LoVo (cell line): ENCODE measurements at regions not wholly inside any gene's neighbourhood (a gene's known extent, or its start where the extent isn't known, plus 50 kb on each side); places are given as distances from the start of the nearest gene placed in this dataset.

Experiments used
- DNase-seq: peaks from one replicate; pipeline ENCODE4 v3.0.0-alpha.2; 2016; ENCODE audit warnings: low spot score

DNA sequence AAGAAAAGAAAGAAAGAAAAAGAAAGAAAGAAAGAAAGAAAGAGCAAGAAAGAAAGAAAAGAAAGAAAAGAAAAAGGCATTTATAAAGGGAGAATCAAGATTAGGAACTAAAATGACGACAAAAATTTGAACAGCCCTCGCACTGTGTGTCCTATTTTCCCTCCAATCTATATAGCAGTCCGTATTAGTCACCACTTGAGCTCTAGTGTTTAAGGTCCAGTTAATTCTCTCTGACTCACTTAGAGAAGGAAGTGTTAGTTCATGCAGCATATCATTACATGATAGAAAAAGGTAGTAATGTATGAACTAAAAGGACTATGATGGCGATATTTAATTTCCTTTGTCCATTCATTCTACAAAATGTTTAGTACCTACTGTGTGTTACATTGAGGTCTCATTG is 122.7 kb downstream of the CBLL2 start:
- DNase-seq = no peak

DNA sequence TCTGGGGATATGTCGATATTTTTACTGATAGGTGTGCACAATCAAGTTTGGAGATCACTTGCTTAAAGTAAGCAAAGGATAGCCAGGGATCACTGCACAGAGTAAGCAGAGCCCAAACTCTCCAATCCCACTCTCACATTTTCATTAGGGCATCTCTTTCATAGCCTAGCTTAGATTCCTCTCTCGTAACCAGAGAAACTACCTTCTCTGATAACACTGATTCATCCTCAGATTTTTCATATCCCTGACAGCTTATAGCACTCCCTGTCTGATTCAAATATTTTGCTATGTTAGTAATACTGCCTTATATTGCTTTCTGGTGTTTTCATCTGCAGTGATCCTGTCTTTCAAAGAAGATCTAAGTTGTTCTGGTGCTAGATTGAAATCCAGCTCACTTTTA is 123.7 kb downstream of the CBLL2 start:
- DNase-seq = no peak

DNA sequence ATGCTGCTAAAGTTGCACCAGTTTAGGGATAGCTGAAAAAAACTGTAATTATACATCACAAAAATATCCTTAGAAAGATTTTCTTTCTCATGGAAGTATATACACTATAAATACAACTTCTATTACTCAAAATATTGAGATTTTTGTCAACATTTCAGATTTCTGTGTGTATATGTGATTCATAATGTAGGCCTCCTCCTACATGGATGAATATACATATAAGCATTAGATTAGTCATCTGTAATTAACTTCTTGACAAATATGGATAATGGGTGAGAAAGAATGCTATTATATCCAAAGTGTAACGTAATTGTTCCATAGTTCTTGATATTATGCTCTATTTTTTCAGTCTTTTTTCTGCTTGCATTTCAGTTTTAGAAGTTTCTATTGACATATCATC is 124.9 kb downstream of the CBLL2 start:
- DNase-seq = no peak

DNA sequence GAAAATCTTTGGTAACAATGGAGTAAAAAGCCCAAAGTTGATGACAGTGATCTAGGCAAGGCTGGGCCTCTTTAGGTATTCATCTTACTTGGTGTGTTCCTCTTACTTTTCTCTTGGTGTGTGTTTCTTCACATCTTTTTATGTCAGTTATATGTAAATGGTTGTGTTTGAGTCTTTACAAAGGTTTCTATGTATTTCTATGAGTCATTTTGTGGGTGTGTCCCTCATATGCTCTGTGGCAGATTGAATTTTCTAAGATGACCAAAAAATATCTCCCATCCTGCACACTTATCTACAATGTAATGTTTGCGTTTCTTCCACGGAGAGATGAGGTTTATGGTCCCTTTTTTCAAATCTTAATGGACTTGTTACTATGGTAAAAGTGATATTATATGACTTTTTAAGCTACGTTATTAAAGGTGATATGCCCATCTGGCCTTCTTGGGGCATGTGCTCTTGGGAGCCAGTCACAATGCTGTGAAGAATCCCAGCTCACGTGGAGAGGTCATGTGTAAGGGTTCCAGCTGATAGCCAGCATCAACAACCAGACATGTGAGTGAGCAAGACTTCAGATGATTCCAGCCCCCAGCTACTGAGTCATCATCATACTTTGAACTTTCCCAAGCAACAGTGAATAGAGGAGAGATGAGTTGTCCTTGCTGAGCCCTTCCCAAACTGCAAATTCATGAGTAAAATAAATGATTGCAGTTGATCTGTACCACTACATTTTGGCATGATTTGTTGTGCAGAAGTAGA is 126.9 kb downstream of the CBLL2 start:
- no peak for DNase-seq

DNA sequence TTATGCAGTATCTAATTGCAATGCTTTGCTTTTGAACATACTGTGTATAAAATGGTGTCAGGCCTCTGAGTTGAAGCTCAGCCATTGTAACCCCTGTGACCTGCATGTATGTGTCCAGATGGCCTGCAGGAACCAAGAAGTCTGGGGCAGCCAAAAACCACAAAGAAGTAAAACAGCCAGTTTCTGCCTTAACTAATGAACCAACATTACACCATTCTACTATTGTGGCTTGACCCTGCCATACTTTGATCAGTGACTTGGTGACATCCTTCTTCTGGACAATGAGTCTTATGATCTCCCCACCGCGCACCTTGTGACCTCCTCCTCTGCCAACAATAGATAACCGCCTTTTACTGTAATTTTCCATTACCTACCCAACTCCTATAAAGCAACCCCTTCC is 131.6 kb downstream of the CBLL2 start:
- no peak for DNase-seq

DNA sequence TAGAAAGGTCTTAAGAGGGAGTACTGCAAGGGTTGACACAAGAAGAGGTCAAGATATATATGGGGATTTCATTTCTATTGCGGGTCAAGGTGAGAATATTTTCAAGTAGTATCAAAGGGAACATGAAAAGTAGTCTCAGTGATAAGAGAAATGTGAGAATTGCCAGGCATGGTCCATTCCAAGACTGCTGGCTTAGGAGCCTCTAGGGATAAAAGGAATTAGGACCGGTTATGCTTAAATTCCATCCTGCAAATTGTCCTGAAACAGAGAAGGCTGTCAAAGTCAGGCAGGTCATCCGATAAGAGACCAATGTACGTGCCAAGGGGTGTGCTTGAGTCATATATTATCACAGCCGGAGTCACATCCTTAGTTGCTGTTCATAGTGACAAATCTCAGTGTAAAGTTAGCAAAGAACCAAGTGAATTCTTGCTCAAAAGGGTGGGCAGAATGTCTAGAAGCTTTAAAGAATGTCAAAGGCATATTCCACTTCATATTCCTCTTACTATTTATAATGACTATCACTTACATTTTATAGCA is 133.6 kb downstream of the CBLL2 start:
- DNase-seq = no peak

DNA sequence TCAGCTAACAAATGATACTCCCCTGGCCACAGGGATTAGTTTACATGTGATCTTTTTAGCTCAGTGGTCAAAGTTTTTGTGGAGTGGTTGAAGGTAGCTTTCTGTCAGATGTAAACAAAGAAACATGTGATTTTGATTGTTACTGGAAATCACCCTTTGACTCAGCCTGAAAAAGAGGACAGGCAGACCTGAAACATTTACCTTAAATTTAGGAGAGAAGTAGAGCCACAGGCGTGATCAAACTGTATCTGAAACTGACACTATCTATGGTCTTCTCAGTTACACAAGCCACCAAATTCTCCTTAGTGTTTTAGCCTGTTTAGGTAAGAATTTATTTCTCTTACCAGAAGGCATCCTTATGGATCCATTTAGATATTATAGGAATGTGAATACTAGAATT is 136.7 kb downstream of the CBLL2 start:
- DNase-seq = no peak

DNA sequence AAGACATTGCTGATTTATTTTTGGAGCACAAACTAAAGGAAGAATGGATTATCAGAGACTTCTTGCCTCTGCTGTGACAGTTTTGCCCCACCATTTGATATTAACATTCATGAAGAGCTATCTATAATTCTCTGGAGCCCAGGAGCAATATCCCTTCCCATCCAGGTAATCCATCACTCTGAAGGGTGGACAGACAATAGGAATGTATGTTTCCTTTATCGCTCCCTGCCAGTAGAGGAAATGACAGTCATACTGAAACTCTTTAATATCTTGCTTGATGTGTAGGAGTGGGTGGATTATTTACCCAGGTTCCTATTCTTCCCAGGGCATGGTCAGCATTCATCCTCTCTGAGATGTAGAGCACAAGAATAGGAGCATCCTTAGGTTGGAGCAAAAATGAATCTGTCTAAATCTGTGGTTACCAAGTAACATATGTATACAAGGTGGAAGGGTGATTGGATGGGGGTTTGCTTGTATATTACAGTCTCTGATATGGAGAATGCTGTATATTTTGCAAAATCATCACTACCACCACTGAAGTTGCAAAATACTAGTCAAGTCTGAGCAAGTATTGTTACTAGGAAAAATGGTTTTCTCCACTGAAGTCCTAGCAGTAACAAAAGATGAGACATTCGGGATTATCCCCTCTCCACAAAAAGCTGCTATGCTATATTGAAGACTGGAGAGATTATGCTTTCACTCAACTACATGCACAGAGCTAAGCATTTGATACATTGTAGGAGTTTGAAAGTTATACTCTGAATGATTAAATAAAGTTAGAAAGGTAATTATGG is 151.6 kb downstream of the CBLL2 start:
- DNase-seq = no peak

DNA sequence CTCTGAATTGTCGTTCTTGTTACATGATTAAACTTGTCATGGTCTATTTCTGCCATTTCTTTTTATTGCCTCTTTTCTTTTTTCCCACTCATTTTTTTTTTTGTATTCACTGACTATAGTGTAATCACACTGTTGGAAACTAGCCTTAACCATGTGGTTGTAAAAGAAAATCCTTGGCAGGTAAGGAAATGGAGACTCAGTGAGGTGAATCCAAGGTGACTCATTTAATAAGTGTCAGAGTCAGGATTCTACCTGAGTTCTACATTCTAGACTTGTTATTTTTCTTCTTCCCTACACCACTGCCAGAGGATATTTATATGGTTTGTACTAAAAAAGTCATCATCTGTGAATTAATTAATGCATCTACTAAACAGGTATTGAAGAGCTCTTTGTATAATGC is 152.2 kb downstream of the CBLL2 start:
- DNase-seq = no peak

DNA sequence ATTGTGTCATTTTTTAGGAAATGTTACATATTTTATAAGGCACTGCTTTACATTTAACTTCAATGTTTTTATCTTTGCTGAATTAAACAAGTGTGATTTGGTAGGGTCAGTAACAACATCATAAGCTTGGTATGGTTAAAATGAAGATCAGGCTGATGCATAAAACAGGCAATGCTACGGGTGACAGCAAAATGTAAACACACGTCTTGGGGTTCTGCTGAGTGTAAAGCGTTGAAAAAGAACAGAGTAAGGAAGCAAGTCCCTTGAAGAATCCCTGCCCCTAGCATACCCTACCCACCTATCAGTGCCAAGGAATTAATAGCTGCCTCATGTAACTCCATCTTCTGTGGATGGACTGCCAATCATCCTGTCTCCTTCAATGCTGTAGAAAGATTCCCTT is 157.0 kb downstream of the CBLL2 start:
- DNase-seq = no peak

DNA sequence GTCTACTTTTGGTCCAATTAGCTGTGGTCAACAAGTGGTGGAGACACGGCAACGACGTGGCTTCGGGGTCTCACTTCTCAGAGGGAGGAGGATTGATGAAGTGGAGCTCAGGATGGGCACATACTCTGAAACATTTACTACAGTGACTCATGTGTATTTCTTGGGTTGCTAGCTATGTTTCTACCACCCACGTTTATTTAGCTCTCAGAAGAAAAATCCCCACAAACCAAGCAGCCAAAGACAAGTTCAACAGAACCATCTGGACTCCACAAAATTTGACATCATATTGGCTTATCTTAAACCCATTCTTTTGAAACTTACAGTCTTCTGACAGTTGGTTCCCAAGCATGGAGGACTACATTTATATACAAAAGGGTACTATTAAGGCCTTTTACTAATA is 158.0 kb downstream of the CBLL2 start:
- DNase-seq = no peak

DNA sequence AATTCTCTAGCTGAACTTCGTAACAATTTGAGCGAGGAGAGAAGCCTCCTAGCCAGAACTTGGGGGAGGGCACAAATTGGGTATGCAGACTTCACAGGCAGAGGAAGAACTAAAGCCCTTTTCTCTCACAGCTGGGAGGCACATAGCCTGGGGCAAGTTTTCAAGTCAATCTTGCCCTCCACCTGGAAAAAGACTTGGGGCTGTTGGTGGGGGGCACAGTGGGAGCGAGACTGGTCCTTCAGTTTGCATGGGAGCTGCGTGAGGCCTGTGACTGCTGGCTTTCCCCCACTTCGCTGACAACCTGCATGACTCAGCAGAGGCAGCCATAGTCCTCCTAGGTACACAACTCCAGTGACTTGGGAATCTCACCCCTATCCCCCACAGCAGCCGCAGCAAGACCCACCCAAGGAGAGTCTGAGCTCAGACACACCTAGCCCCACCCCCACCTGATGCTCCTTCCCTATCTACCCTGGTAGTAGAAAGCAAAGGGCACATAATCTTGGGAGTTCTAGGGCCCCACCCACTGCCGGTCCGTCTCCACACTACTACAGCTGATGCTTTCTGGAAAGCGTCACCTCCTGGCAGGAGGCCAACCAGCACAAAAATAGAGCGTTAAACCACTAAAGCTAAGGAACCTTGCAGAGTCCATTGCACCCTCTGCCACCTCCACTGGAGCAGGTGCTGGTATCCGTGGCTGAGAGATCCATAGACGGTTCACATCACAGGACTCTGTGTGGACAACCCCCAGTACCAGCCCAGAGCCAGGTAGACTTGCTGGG is 160.8 kb downstream of the CBLL2 start:
- no peak for DNase-seq

DNA sequence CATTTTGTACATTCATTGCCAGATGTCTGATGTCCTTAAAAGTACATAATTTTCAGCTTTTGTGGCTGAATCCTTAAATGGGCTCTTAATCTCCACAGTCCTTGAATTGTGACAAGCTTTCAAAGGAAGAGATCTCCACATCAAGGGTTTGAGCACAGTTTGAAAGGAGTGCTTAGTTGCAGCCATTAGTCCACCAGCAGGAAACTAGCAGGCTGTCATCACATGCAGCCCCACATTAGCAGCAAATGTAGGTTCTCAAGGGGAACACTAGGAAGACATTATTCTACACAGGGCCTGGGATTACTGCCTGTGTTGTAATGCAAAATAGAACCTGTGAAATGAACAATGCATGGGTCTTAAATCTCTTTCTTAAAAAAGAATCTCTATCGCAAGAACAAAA is 173.2 kb downstream of the CBLL2 start:
- DNase-seq = no peak

DNA sequence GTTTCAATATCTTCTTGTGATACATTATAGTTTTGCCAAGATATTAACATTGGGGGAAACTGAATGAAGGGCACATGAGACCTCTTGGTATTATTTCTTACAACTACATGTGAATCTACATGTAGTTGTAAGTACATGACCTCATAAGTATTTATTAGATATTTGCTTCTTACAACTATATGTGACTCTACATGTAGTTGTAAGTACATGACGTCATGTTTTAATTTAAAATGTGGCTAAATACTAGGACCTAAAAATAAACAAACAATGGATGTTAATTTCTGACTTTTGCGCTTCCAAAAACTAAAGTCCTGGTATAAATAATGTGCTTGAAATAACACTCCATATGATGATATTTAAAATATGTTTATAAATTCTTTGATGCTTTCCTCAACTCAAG is 190.2 kb downstream of the CBLL2 start:
- no peak for DNase-seq

DNA sequence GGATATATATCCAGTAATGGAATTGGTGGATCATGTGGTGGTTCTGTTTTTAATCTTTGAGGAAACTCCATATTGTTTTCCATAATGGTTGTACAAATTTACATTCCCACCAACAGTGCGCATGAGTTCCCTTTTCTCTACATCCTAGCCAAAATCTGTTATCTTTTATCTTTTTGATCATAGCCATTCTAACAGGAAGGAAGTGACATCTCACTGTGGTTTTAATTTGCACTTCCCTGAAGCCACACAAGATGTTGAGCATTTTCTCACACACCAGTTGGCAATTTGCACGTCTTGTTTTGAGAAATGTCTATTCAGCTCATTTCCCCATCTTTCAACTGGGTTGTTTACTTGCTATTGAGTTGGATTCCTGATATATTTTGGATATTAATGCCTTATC is 194.9 kb downstream of the CBLL2 start:
- DNase-seq = no peak

DNA sequence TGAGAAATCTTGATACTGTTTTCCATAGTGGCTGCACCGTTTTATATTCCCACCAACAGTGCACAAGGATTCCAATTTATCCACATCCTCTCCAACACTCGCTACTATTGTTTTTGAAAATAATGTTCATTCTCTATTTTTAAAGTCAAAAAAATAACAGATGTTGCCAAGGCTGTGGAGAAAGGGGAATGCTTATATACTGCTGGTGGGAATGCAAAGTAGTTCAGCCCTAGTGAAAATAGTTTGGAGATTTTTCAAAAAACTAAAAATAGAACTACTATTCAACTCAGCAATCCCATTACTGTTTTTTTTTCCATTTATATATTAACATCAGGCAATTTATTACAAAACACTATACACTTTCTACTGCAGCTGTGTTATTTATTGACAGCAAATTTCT is 208.7 kb downstream of the CBLL2 start:
- DNase-seq = no peak

DNA sequence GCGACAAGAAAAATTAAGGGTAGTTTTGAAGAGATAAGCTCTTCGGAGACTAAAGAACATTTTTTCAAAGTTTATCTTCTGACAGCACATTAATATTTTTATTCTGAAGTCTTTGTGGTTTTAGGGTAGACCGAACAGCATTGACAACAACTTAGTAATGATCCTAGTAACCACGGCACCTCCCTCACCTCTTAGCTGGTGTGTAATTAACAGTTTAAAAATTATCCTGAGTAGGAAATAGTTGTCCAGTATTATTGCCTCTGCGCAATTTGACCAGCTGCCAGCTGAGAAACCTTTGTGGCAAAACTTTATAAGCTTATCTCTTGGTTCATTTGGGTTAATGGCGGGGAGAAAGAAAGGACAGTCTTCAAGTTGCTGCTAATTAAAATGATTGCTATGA is 213.6 kb downstream of the CBLL2 start:
- DNase-seq = no peak

DNA sequence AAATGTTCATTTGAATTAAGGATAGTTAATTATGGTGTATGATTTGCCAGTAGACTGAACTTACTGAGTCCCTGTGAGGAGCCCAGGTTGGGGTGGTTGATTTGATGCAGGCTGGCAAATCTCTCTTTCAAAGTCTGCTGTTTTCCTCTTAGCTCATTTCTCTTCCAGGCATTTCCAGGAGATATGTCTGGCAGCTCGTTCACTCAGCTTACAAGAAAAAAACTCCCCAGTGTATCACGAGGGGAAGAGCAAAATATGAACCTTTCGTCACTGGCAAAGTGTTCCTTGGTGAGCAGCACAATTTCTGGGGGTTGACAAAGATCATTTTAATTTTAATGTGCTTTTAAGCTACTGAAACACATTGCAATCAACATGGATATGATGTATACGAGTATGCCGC is 244.2 kb downstream of the CBLL2 start:
- DNase-seq = no peak

DNA sequence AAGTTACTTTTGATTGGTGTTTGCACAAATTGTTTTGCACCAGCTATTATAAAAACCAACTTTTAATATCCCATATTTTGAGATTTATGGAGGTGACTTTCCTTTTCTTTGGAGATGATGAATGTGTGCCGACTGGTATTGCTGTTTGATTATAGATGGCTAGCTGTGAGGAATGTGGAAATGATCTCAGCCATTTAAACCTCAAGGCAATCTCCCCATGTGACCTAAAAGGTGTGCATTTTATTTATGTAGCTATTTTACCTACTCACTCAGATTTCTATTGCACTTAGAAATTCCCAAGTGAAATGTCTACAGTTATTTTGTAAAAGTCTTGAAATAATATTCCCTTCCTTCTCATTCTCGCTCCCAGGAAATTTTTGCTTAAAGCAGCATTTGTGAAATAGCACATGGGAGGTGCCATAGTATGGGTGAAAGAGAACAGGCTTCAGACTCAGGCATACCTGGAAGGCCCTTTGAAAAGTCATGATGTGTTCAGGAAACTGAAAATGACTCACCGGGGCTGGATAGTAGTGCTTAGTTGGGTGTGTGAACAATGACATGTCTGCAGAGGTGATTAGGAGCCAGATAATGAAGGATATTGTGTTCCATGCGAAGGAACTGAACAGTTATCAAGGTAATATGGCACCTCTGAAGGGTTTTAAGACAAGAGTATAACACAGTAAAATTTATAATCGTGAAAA is 247.6 kb downstream of the CBLL2 start:
- no peak for DNase-seq

DNA sequence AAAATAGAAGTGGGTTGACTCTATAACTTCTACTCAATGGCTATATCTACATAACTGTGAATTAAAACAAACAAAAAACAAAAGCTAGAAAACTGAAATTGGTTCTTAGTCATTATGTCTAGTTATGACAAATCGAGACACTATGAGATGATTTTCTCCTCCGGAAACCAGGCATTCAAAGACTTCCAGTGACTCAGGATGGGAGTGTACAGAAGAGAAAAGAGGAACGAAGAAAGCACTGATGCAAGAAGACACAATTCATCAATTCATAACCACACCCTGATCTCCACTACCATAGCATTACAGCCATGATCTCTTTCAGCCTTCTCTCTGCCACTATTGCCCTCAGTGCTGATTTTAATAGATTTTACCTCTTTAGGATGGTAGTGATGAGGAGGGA is 253.6 kb downstream of the CBLL2 start:
- no peak for DNase-seq

DNA sequence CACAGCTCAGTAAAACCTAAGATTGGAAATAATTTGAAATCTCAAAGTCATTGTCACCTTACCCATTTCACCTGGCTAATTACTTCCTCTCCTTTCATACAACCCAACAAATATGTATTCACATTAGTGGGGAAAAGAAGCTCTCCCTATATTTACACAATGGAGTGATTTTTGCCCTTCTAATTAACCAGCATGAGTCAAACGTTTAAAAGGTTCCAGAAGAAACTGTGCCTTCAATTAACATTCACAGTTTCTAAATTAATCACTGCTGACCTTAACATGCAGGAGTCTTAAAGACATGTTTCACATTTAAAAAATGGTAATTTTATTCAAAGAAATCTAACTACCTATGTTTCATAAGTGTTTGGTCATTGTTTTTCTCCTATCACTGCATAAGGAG is 254.6 kb downstream of the CBLL2 start:
- no peak for DNase-seq

DNA sequence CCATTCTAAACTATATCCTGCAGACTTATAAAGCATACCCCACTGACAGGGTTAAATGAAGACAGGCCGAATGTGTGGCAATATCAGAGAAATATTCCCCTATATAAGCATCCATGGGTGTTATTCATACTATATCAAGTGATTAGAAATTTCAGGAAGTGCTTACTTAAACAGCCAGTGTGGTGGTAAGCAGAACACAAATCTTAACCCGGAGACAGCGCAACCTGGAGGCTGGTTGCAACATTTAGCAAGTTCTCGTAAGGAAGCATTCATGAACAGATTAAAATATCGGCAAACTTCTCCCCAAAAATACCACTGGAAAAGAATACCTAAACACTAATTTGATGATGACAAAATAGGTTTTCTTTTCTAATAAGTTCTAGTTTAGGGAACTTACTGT is 261.2 kb downstream of the CBLL2 start:
- DNase-seq = no peak
